ENCODE measurements at regions not wholly inside any gene's neighbourhood (a gene's known extent, or its start where the extent isn't known, plus 50 kb on each side); places are given as distances from the start of the nearest gene placed in this dataset.

DNA sequence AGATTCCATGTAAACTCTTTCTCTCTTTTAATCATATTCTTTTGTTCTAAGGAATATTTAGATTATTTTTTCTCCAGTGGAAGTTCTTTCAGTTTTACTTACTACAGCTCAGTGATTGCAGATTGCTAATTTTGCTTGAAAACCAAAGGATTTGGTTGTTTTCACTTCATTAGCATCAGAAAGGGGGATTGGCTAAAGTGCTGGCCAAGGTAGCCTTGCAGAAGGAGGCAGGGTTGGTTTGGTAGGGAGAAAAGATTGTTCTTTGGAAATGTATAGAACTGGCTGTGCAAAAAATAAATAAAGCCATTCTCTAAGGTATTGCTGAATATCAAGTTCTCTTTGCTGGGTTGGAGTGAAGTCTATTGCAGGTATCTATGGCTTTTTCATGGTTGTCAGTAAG lies 92.6 kb downstream of the FAT3 start:
- Histone ChIP-seq H3K9ac (ENCODE audit: extremely low read depth, insufficient read length, low read length) (no peak overlapping the region), H3K23me2 (ENCODE audit: insufficient read length, low read depth, low read length, poor library complexity, severe bottlenecking) (no peaks in the 10 kb centered on the region), H3K23ac (ENCODE audit: insufficient read length, low read depth, low read length) (no peak overlapping the region), H3K79me1 (ENCODE audit: insufficient read depth, low read depth, low read length, poor library complexity, severe bottlenecking) (peaks cover 3% of the 10 kb centered on the region), H3K79me2 (ENCODE audit: insufficient read depth, low read length) (peaks cover 7% of the 10 kb centered on the region; the same call in 1 of the 2 replicates), H3K56ac (ENCODE audit: insufficient read length, low read depth, low read length) (no peak overlapping the region), H4K20me1 (ENCODE audit: control insufficient read depth, insufficient read depth, insufficient read length) (no peaks in the 10 kb centered on the region), H3K27ac (ENCODE audit: insufficient read length, low read depth, low read length) (no peak overlapping the region), H2AK5ac (ENCODE audit: insufficient read length, low read length) (no peak overlapping the region), H3K18ac (ENCODE audit: insufficient read length, low read depth, low read length) (no peak overlapping the region), H3K27me3 (ENCODE audit: insufficient read depth, low read length) (no peaks in the 10 kb centered on the region), H2BK12ac (ENCODE audit: insufficient read length, low read depth, low read length) (no peak overlapping the region), H2BK20ac (ENCODE audit: low read depth, low read length, poor library complexity, severe bottlenecking) (no peak overlapping the region), H3K4me1 (ENCODE audit: insufficient read depth, low read length) (peaks cover 25% of the 10 kb centered on the region), H2BK15ac (ENCODE audit: low read depth, low read length) (no peak overlapping the region), H3T11ph (ENCODE audit: low read length) (no peak overlapping the region), H3K9me3 (ENCODE audit: control insufficient read depth, low read depth, low read length) (no peaks in the 10 kb centered on the region), H2BK120ac (ENCODE audit: low read depth, low read length, poor library complexity, severe bottlenecking) (no peak overlapping the region), H2AFZ (ENCODE audit: low read length) (no peak overlapping the region), H3K14ac (ENCODE audit: insufficient read depth, low read length) (no peak overlapping the region), H2BK5ac (ENCODE audit: insufficient read length, low read length) (no peak overlapping the region), H4K8ac (replicated peaks; ENCODE audit: insufficient read length, low read depth, low read length) (no peak overlapping the region), H4K91ac (ENCODE audit: insufficient read length, low read depth, low read length) (no peak overlapping the region), H3K4ac (ENCODE audit: low read depth, low read length) (no peak overlapping the region), H4K5ac (ENCODE audit: insufficient read length, low read depth, low read length) (no peak overlapping the region), H3K4me2 (ENCODE audit: insufficient read depth, insufficient read length, low read length) (peak overlapping the region; percentile 22)
- Mint-ChIP-seq H3K4me1 (peaks cover 76 to 80% of the 10 kb centered on the region in 2 experiments), H3K9me3 (peaks cover 0 to 5% of the 10 kb centered on the region in 2 experiments; a peak in 3 of 5 replicates), H3K4me3 (peak overlapping the region in 1 of 2 experiments; percentile 10; a peak in 2 of 5 replicates), H3K27me3 (ENCODE audit: low read depth) (no peaks in the 10 kb centered on the region), H3K27ac (peak overlapping the region in 2 of 3 experiments; percentile 5 to 65; a peak in 3 of 7 replicates), H3K36me3 (ENCODE audit: insufficient read depth in 1 of 3, low read depth in 3 of 3) (peaks cover 0 to 4% (median 4%) of the 10 kb centered on the region in 3 experiments; a peak in 3 of 7 replicates)
- no peak for DNase-seq
- TF ChIP-seq, protein P1, sequence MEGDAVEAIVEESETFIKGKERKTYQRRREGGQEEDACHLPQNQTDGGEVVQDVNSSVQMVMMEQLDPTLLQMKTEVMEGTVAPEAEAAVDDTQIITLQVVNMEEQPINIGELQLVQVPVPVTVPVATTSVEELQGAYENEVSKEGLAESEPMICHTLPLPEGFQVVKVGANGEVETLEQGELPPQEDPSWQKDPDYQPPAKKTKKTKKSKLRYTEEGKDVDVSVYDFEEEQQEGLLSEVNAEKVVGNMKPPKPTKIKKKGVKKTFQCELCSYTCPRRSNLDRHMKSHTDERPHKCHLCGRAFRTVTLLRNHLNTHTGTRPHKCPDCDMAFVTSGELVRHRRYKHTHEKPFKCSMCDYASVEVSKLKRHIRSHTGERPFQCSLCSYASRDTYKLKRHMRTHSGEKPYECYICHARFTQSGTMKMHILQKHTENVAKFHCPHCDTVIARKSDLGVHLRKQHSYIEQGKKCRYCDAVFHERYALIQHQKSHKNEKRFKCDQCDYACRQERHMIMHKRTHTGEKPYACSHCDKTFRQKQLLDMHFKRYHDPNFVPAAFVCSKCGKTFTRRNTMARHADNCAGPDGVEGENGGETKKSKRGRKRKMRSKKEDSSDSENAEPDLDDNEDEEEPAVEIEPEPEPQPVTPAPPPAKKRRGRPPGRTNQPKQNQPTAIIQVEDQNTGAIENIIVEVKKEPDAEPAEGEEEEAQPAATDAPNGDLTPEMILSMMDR (conservative IDR thresholded peaks at IDR 0.05) = no peak
